LoVo (cell line): ENCODE measurements at regions not wholly inside any gene's neighbourhood (a gene's known extent, or its start where the extent isn't known, plus 50 kb on each side); places are given as distances from the start of the nearest gene placed in this dataset.
A peak's percentile ranks its signal among the peaks of the same experiment; 100 is the strongest.
"Not testable (repeated sequence)": the region's sequence is repeated elsewhere in the genome, so short reads cannot be mapped to it uniquely, and the experiment has no call there.

ENCODE experiments used
- DNase-seq: peaks from one replicate; pipeline ENCODE4 v3.0.0-alpha.2; 2016; ENCODE audit warnings: low spot score

GRCh38 chr21:14754682-14755081 is 208.6 kb upstream of the SAMSN1 start:
- no peak for DNase-seq

GRCh38 chr21:14754259-14754604 is 208.1 kb upstream of the SAMSN1 start:
- no peak for DNase-seq

- no peak for DNase-seq
Observed at GRCh38 chr21:14753466-14754258, 207.5 kb upstream of the SAMSN1 start.

GRCh38 chr21:14753069-14753465 is 207.0 kb upstream of the SAMSN1 start:
- DNase-seq, result no peak

GRCh38 chr21:14752345-14752909 is 206.3 kb upstream of the SAMSN1 start:
- DNase-seq, result no peak

GRCh38 chr21:14751602-14752344 is 205.7 kb upstream of the SAMSN1 start:
- no peak for DNase-seq

GRCh38 chr21:14751011-14751410 is 204.9 kb upstream of the SAMSN1 start:
- DNase-seq, result no peak

- no peak for DNase-seq
Observed at GRCh38 chr21:14750041-14750440, 203.9 kb upstream of the SAMSN1 start.

- DNase-seq, result no peak
Observed at GRCh38 chr21:14748662-14749061, 202.5 kb upstream of the SAMSN1 start.

- DNase-seq, result no peak
Observed at GRCh38 chr21:14744368-14744767, 198.3 kb upstream of the SAMSN1 start.

GRCh38 chr21:14742119-14742518 is 196.0 kb upstream of the SAMSN1 start:
- DNase-seq, result no peak

- peak; percentile 64 for DNase-seq
Observed at GRCh38 chr21:14741256-14741655, 195.1 kb upstream of the SAMSN1 start.

- no peak for DNase-seq
Observed at GRCh38 chr21:14740692-14741091, 194.6 kb upstream of the SAMSN1 start.

- no peak for DNase-seq
Observed at GRCh38 chr21:14740116-14740515, 194.0 kb upstream of the SAMSN1 start.

GRCh38 chr21:14739590-14739989 is 193.5 kb upstream of the SAMSN1 start:
- DNase-seq, result no peak

- DNase-seq, result not testable (repeated sequence)
Observed at GRCh38 chr21:14738576-14738975, 192.5 kb upstream of the SAMSN1 start.

GRCh38 chr21:14737922-14738321 is 191.8 kb upstream of the SAMSN1 start:
- DNase-seq, result peak; percentile 59

GRCh38 chr21:14737284-14737691 is 191.2 kb upstream of the SAMSN1 start:
- DNase-seq, result no peak

- DNase-seq, result no peak
Observed at GRCh38 chr21:14736672-14737071, 190.6 kb upstream of the SAMSN1 start.

- no peak for DNase-seq
Observed at GRCh38 chr21:14736162-14736561, 190.0 kb upstream of the SAMSN1 start.

- no peak for DNase-seq
Observed at GRCh38 chr21:14734833-14735232, 188.7 kb upstream of the SAMSN1 start.

- DNase-seq, result no peak
Observed at GRCh38 chr21:14734191-14734590, 188.1 kb upstream of the SAMSN1 start.

- no peak for DNase-seq
Observed at GRCh38 chr21:14725219-14725618, 179.1 kb upstream of the SAMSN1 start.
